IMR-90 (cell line): ENCODE measurements at regions not wholly inside any gene's neighbourhood (a gene's known extent, or its start where the extent isn't known, plus 50 kb on each side); places are given as distances from the start of the nearest gene placed in this dataset.

Experiments used
- FOS ChIP-seq: fragments of 150-350 bp; IDR thresholded peaks from 2 replicates; pipeline ENCODE4 v1.6.1; 2016; ENCODE audit warnings: low read depth, low read length
- RAD21 ChIP-seq: IDR thresholded peaks from 2 replicates; pipeline ENCODE4 v1.6.1; 2012; ENCODE audit warnings: low read length, improper control_type of control experiment
- RFX5 ChIP-seq: IDR thresholded peaks from 2 replicates; pipeline ENCODE4 v1.8.0; 2012; ENCODE audit warnings: low read depth, mild to moderate bottlenecking, low read length, moderate library complexity
- SMC3 ChIP-seq: fragments of 150-350 bp; IDR thresholded peaks from 2 replicates; pipeline ENCODE4 v1.6.1; 2016; ENCODE audit warnings: low read depth, mild to moderate bottlenecking, antibody characterized with exemption, low read length, moderate library complexity
- USF2 ChIP-seq: fragments of 150-350 bp; IDR thresholded peaks from 2 replicates; pipeline ENCODE4 v1.6.1; 2017; ENCODE audit warnings: mild to moderate bottlenecking, antibody characterized with exemption, low read length, low read depth
- TF ChIP-seq, protein P1 (sequence below): conservative IDR thresholded peaks from 2 replicates; pipeline ENCODE4 v1.5.1; 2012; ENCODE audit warnings: mild to moderate bottlenecking, low read depth, low read length, improper control_type of control experiment

DNA sequence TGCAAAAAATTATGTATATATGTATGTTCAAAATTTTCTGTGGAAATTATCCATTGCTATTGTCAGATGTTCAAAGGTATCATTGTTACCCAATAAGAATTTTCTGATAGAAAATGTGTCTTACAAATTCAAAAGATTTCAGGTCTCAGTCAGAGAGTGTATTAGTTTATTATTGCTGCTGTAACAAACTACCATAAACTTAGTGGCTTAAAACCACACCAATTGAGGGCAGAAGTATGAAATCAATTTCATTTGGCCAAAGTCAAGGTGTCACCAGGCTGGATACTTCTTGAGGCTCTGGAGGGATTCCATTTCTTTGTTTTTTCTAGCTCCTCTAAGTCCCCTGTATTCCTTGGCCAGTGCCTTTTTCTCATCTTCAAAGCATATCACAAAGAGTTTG is 914.4 kb upstream of the ROBO1 start:
- no peak for TF ChIP-seq RAD21
- TF ChIP-seq SMC3: no peak
- TF ChIP-seq RFX5: no peak
- TF ChIP-seq, protein P1, sequence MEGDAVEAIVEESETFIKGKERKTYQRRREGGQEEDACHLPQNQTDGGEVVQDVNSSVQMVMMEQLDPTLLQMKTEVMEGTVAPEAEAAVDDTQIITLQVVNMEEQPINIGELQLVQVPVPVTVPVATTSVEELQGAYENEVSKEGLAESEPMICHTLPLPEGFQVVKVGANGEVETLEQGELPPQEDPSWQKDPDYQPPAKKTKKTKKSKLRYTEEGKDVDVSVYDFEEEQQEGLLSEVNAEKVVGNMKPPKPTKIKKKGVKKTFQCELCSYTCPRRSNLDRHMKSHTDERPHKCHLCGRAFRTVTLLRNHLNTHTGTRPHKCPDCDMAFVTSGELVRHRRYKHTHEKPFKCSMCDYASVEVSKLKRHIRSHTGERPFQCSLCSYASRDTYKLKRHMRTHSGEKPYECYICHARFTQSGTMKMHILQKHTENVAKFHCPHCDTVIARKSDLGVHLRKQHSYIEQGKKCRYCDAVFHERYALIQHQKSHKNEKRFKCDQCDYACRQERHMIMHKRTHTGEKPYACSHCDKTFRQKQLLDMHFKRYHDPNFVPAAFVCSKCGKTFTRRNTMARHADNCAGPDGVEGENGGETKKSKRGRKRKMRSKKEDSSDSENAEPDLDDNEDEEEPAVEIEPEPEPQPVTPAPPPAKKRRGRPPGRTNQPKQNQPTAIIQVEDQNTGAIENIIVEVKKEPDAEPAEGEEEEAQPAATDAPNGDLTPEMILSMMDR: no peak
- no peak for TF ChIP-seq USF2
- TF ChIP-seq FOS: no peak
